Neural crest cell (in vitro differentiated cells): ENCODE measurements at regions not wholly inside any gene's neighbourhood (a gene's known extent, or its start where the extent isn't known, plus 50 kb on each side); places are given as distances from the start of the nearest gene placed in this dataset.
"Not testable (repeated sequence)": the region's sequence is repeated elsewhere in the genome, so short reads cannot be mapped to it uniquely, and the experiment has no call there.

Experiments
- DNase-seq: peaks from one replicate; pipeline ENCODE4 v3.0.0; 2021; ENCODE audit warnings: low read depth, mixed read lengths, low spot score
- H3K27ac Mint-ChIP-seq: one replicate; pipeline ENCODE4 v1.8.0; 2021; ENCODE audit warnings: mild to moderate bottlenecking, mixed read lengths; ENCODE audit not compliant: unreplicated experiment
- H3K27me3 Mint-ChIP-seq: 2 replicates; pipeline ENCODE4 v1.8.0; 2021; ENCODE audit warnings: low read depth, mild to moderate bottlenecking, mixed read lengths
- H3K36me3 Mint-ChIP-seq: 2 replicates; pipeline ENCODE4 v1.8.0; 2021; ENCODE audit warnings: low read depth, mild to moderate bottlenecking, mixed read lengths
- H3K4me1 Mint-ChIP-seq: 2 replicates; pipeline ENCODE4 v1.8.0; 2021; ENCODE audit warnings: mixed read lengths
- H3K4me3 Mint-ChIP-seq: one replicate; pipeline ENCODE4 v1.8.0; 2021; ENCODE audit warnings: mild to moderate bottlenecking, mixed read lengths
- H3K9me3 Mint-ChIP-seq: 2 replicates; pipeline ENCODE4 v1.8.0; 2021; ENCODE audit warnings: mixed read lengths
- TF ChIP-seq, protein P1 (sequence below): fragments of 200-600 bp; sonication (generic); conservative IDR thresholded peaks from 2 replicates; pipeline ENCODE4 v1.5.0; 2021; ENCODE audit warnings: antibody characterized with exemption, mild to moderate bottlenecking

DNA sequence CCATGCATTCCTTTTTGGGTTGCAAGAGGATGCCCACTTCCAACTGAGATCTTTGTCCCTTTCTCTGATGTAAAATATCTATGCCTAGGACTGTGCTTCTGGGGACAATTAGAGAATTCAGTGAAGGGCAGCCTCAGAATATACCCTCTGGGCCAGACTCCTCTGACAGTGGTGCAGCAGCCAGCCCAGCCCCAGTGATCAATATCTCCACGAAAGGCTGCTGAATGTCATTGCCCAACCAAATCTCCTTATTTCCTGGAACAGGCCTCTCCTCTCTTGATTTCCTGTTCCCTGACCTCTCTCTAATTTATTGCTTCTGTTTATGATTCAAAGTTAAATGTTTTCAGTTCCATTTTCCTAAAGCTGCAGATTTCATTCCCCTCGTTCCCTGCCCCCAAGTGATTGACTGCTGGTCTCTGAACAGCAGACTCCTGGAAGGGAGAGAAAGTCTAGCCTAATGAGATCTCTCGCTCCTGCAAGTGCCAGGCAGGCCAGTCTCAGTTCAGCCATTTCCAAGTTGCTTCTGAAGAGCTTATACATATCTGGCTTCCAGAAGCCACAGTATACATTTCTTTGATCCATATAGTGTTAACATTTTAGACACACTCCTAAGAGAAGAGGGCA is 104.4 kb upstream of the SALL1 start:
- Mint-ChIP-seq H3K9me3 (peaks cover 14% of the 10 kb centered on the region), H3K27ac (no peak overlapping the region), H3K4me1 (no peaks in the 10 kb centered on the region), H3K4me3 (no peak overlapping the region), H3K27me3 (no peaks in the 10 kb centered on the region), H3K36me3 (peaks cover 12% of the 10 kb centered on the region)
- no peak for DNase-seq
- TF ChIP-seq, protein P1, sequence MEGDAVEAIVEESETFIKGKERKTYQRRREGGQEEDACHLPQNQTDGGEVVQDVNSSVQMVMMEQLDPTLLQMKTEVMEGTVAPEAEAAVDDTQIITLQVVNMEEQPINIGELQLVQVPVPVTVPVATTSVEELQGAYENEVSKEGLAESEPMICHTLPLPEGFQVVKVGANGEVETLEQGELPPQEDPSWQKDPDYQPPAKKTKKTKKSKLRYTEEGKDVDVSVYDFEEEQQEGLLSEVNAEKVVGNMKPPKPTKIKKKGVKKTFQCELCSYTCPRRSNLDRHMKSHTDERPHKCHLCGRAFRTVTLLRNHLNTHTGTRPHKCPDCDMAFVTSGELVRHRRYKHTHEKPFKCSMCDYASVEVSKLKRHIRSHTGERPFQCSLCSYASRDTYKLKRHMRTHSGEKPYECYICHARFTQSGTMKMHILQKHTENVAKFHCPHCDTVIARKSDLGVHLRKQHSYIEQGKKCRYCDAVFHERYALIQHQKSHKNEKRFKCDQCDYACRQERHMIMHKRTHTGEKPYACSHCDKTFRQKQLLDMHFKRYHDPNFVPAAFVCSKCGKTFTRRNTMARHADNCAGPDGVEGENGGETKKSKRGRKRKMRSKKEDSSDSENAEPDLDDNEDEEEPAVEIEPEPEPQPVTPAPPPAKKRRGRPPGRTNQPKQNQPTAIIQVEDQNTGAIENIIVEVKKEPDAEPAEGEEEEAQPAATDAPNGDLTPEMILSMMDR = no peak

DNA sequence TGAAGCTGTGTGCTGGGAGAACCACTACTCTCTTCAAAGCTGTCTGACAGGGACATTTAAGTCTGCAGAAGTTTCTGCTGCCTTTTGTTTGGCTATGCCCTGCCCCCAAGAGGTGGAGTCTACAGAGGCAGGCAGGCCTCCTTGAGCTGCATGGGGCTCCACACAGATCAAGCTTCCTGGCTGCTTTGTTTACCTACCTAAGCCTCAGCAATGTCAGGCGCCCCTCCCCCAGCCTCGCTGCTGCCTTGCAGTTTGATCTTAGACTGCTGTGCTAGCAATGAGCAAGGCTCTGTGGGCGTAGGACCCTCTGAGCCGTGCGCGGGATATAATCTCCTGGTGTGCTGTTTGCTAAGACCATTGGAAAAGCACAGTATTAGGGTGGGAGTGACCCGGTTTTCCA is 103.3 kb upstream of the SALL1 start:
- H3K9me3 Mint-ChIP-seq = peaks cover 14% of the 10 kb centered on the region
- not testable (repeated sequence) for H3K27ac Mint-ChIP-seq, DNase-seq, H3K4me3 Mint-ChIP-seq, H3K27me3 Mint-ChIP-seq, H3K4me1 Mint-ChIP-seq
- peaks cover 12% of the 10 kb centered on the region for H3K36me3 Mint-ChIP-seq

DNA sequence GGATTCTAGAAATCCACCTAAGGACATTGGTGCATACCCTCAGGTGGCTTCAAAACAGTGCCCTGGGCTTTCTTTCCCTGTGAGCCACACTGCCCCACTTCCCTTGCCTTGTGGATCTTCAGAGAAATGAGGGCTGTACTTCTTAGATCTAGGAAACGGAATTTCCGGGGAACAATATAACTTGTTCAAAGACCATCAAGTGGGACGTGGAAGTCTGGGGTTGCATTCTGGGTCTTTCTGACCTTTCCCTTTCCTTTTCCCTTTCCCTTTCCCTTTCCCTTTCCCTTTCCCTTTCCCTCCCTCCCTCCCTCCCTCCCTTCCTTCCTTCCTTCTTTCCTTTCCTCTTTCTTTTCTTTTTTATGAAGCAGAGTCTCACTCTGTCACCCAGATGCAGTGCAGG is 97.1 kb upstream of the SALL1 start:
- no peaks in the 10 kb centered on the region for H3K27me3 Mint-ChIP-seq

DNA sequence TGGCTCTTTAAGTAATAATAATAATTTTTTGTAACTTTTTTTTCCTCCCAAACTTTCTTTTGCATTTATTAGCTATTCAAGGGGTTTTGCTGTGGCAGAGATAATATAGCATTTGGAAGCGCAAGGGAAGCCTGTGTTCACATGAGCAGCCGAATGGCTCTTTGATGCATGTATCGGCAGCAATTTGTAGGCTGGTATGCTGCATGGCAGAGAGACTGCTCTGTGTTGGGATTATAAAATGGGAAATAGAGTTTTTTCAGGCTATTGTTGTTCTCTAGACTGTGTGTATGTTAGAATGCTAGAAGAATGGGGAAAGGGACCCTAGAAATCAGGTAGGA is 94.6 kb upstream of the SALL1 start:
- DNase-seq = no peak
- Mint-ChIP-seq H3K9me3 (no peaks in the 10 kb centered on the region), H3K27me3 (no peaks in the 10 kb centered on the region), H3K27ac (no peak overlapping the region), H3K4me1 (peaks cover 18% of the 10 kb centered on the region), H3K4me3 (no peak overlapping the region), H3K36me3 (no peaks in the 10 kb centered on the region)
- TF ChIP-seq, protein P1 = no peak

More for the DNA sequence above, 97.1 kb upstream of the SALL1 start:
- Mint-ChIP-seq H3K4me3 (no peak overlapping the region), H3K9me3 (peaks cover 4% of the 10 kb centered on the region), H3K27ac (no peak overlapping the region), H3K36me3 (peaks cover under 1% of the 10 kb centered on the region), H3K4me1 (peaks cover 18% of the 10 kb centered on the region)
- no peak for DNase-seq
- TF ChIP-seq, protein P1 = no peak

DNA sequence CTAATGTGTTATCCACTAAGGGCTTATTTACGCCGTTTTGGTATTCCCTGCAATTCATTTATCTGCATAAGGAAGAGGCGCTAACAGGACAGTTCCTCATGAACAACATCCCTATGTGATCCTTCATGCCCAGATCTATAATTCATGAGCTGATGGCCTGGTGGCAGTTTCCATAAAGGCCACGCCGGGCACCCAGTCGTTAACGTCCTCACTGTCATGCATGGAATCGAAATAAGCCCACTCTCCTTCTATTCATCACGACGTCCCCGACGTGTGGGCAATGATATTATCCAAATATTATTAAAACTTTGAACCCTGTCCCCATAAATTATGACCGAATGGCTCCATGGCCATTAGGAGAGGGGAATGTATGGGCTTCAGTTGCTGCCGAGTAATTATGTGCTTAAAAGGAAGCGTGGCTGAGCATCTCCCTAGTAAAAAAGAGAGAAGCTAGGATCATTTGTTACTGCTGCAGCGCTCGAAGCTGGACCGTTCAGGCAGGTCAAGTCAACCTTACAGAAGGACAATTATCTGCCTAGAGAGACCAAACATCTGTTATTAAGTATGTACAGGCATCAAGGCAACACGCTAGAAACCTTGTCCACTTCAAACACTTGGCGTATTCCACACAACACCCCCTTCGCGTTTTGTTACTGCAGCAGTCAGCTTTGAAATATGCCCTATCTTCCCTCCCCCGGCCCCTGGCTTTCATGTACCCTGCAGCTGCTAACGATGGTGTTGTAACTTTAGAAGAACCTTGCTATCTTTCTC is 94.0 kb upstream of the SALL1 start:
- Mint-ChIP-seq H3K27me3 (no peaks in the 10 kb centered on the region), H3K36me3 (no peaks in the 10 kb centered on the region), H3K4me1 (peaks cover 18% of the 10 kb centered on the region), H3K4me3 (no peak overlapping the region), H3K27ac (no peak overlapping the region), H3K9me3 (no peaks in the 10 kb centered on the region)
- DNase-seq = no peak
- TF ChIP-seq, protein P1 = no peak

DNA sequence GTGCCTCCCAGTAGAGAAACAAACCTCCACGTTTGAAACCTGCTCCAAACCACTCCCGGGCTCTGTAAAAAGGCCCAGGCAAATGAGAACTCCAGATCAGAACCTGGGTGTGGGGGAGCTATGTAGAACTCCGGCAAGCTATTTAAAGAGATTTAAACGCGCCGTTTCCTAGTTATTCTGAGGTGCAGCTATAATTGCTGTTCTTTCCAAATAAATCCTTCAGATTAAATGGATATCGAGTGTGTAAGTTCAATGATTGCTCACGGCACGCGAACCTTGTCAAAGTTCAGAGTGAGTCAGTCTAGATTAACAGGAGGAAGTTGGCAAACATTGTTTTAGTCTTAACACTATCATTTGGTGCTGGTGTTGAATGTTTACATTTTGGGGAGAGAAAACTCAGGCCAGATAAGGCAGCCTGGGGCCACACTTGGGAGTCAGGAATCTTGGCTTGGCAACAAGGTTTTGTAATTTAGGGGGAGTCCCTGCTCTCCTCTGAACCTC is 92.9 kb upstream of the SALL1 start:
- no peak for DNase-seq
- Mint-ChIP-seq H3K27ac (no peak overlapping the region), H3K4me3 (no peak overlapping the region), H3K27me3 (no peaks in the 10 kb centered on the region), H3K36me3 (no peaks in the 10 kb centered on the region), H3K4me1 (peaks cover 18% of the 10 kb centered on the region), H3K9me3 (peaks cover 5% of the 10 kb centered on the region)
- TF ChIP-seq, protein P1 = no peak
